ENCODE measurements at regions not wholly inside any gene's neighbourhood (a gene's known extent, or its start where the extent isn't known, plus 50 kb on each side); places are given as distances from the start of the nearest gene placed in this dataset.

- DNase-seq, result no peak
Observed at GRCh38 chr1:219773110-219773509, 155.2 kb downstream of the SLC30A10 start.

- no peak for DNase-seq
Observed at GRCh38 chr1:219772265-219773036, 155.9 kb downstream of the SLC30A10 start.

GRCh38 chr1:219771080-219771479 is 157.3 kb downstream of the SLC30A10 start:
- DNase-seq, result peak; percentile 53

DNA sequence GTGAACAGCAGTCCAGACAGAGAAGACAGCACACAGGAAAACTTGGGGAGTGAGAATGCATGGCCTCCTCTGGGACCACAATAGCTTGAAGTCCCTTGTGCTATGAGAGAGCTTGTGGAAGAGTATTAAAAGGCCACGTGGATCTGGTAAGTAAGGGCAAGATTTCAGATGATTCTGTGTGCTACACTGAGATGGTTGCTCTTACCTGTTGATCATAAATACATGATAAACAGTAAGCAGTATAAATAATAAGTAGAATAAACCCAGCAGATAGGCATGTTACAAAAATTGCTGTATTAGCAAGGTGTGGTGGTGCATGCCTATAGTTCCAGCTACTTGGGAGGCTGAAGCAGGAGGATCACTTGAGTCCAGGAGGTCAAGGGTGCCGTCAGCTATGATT is 150.4 kb upstream of the ZC3H11B start:
- DNase-seq, result no peak

DNA sequence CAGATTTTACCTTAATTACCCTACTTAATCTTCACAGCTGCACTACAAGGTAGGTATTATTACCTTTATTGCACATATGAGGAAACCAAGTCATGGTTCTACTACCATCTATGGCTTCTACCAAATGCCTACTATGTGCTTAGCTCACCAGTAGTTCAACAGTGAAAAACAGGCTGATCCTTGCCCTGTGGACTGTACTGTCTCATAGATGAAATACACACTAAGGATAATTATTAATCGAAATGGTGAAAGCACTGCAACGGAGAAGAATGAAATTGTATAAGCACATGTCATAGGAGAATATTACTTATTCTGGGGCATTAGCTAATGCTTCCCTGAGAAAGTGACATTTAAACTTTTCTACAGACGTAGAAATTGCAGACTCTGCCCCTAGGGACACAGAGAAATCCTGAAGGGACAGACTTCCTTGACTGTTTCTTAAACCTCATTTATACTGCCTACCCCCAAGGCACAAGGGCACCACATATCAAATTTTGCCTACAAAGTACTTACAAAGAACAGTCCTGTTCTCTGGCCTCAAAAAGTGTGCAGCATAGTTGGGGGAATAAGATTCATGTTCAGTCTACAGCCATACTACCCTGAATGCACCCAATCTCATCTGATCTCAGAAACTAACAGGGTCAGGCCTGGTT is 148.4 kb upstream of the ZC3H11B start:
- no peak for DNase-seq

DNA sequence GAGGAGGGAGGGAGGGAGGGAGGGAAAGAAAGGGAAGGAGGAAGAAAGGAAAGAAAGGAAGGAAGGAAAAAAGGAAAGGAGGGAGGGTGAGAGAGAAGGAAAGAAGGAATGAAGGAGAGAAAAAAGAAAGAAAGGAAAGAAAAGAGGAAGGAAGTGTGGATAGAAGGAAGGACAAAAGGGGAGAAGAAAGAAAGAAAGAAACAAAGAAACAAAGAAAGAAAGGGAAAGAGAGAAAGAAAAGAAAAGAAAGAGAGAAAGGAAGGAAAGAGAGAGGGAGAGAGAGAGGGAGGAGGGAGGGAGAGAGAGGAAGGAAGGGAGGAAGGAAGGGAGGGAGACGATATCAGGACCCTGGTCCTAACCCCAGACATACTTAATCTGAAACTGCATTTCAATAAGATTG is 146.2 kb upstream of the ZC3H11B start:
- no peak for DNase-seq

GRCh38 chr1:219757890-219758289 is 145.0 kb upstream of the ZC3H11B start:
- DNase-seq, result no peak

DNA sequence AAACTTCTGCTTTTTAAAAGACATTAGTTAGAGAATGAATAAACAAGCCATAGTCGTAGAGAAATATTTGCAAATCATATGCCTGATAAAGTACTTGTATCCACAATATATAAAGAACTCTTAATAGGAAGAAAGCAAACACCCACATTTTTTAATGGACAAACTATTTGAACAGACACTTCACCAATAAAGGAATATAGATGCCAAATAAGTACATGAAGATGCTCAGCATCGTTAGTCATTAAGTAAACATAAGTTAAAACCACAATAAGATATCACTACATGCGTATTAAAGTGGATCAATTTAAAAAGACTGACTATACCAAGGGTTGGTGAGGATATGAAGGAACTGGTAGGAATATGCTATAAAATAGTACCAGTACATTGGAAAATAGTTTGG is 142.3 kb upstream of the ZC3H11B start:
- DNase-seq, result no peak

- no peak for DNase-seq
Observed at GRCh38 chr1:219754767-219755166, 141.9 kb upstream of the ZC3H11B start.

GRCh38 chr1:219753914-219754313 is 141.0 kb upstream of the ZC3H11B start:
- DNase-seq, result no peak

DNA sequence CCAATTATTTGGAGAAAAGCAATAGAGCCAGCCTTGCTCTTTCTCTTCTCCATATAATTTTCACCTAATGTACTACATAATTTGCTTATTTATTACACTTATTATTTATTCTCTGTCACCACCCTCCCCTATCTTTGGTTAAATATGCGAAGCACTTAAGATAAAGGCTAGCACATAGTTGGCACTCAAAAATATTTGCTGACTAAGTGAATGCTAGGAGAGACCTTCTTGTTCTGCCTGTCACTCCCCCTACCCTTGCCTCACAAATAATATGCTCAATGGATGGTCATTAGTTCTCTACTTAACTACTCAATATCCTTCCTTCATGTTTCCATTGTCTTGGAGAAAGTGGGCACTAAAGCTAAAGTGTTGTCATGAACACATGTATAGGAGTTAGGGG is 139.7 kb upstream of the ZC3H11B start:
- DNase-seq, result no peak

- peak; percentile 43 for DNase-seq
Observed at GRCh38 chr1:219751870-219752507, 139.1 kb upstream of the ZC3H11B start.

- DNase-seq, result no peak
Observed at GRCh38 chr1:219749370-219749769, 136.5 kb upstream of the ZC3H11B start.

DNA sequence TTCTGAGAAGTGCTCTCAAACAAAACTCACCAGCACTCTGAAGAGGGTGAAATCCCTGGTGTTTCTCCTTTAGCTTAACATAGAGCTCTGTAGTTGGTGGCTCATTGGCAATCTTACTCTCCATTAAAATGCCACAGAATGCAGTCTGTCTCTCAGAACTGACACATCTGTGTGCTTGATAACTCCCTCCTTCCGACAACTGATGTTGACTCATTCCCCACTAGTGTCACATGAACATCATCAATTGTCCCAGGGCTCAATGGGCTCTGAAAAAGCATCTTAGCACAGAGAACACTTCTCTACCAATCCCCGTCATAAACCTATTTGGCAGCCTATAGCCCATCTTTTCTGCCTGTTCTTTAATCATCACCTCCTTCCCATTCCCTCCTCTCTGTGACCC is 133.2 kb upstream of the ZC3H11B start:
- DNase-seq, result no peak

GRCh38 chr1:219744652-219745469 is 132.0 kb upstream of the ZC3H11B start:
- DNase-seq, result no peak

- DNase-seq, result no peak
Observed at GRCh38 chr1:219741011-219741970, 128.4 kb upstream of the ZC3H11B start.

- DNase-seq, result no peak
Observed at GRCh38 chr1:219733511-219734174, 120.7 kb upstream of the ZC3H11B start.

GRCh38 chr1:219732814-219733491 is 120.0 kb upstream of the ZC3H11B start:
- no peak for DNase-seq

GRCh38 chr1:219731771-219732170 is 118.9 kb upstream of the ZC3H11B start:
- DNase-seq, result no peak

Measured in tongue (tissue), 1 donor.